Kidney (tissue), 13 donors: ENCODE measurements at regions not wholly inside any gene's neighbourhood (a gene's known extent, or its start where the extent isn't known, plus 50 kb on each side); places are given as distances from the start of the nearest gene placed in this dataset.

Experiments used
- DNase-seq, 5 donors: peaks; one replicate each; pipeline ENCODE4 v3.0.0-alpha.2; 2013 to 2020
- FAIRE-seq: peaks from 2 replicates; lab custom pipeline; 2012; peaks lifted over from hg19 to GRCh38; lab: Jason Lieb, UNC
- H3K27ac ChIP-seq, 2 donors: one replicate each; pipeline ENCODE4 v1.7.0; 2013; ENCODE audit warnings: low read depth in 2 of 2, low read length in 2 of 2, inconsistent platforms in 1 of 2
- H3K27me3 ChIP-seq: one replicate; pipeline ENCODE4 v1.7.1; 2013; ENCODE audit warnings: low read length, inconsistent platforms; ENCODE audit not compliant: control insufficient read depth, insufficient read depth
- H3K36me3 ChIP-seq, 3 donors: one replicate each; pipeline versions ENCODE4 v1.7.0 to v1.7.1; 2013; ENCODE audit warnings: low read length in 3 of 3, control low read depth in 1 of 3, inconsistent platforms in 1 of 3; ENCODE audit not compliant: insufficient read depth in 3 of 3, control insufficient read depth in 2 of 3
- H3K4me1 ChIP-seq, 3 donors: one replicate each; pipeline versions ENCODE4 v1.7.0 to v1.7.1; 2013; ENCODE audit warnings: low read length in 3 of 3, inconsistent platforms in 1 of 3, low read depth in 1 of 3; ENCODE audit not compliant: control insufficient read depth in 2 of 3, insufficient read depth in 2 of 3
- H3K4me3 ChIP-seq, 3 donors: one replicate each; pipeline versions ENCODE4 v1.7.0 to v1.8.1; 2013; ENCODE audit warnings: low read length in 3 of 3, control low read depth in 1 of 3, inconsistent platforms in 1 of 3
- H3K9ac ChIP-seq, 3 donors: one replicate each; pipeline versions ENCODE4 v1.7.0 to v1.7.1; 2013; ENCODE audit warnings: low read length in 3 of 3, control low read depth in 1 of 3, inconsistent platforms in 1 of 3
- H3K9me3 ChIP-seq, 3 donors: one replicate each; pipeline versions ENCODE4 v1.7.0 to v1.7.1; 2013; ENCODE audit warnings: low read length in 3 of 3, control low read depth in 1 of 3, inconsistent platforms in 1 of 3; ENCODE audit not compliant: control insufficient read depth in 2 of 3, insufficient read depth in 1 of 3
- CTCF ChIP-seq: IDR thresholded peaks from 3 replicates; pipeline ENCODE4 v1.5.1; 2012; ENCODE audit warnings: mild to moderate bottlenecking, moderate library complexity, borderline replicate concordance; ENCODE audit not compliant: insufficient read depth; ENCODE audit errors: extremely low read depth
- intact Hi-C: fragments of 100-400 bp; cut with DNase I; formaldehyde crosslinking; loops from one replicate; pipeline ENCODE4 v1.11.1; 2022
- donor health status: control.
- donor health status: control.
- donor health status: control.
- donor health status: control.
- donor health status: control.
- donor health status: DM: yes; HTN: yes; CAD: no.
- donor health status: Normal renal cell carcinoma (clear cell type).

DNA sequence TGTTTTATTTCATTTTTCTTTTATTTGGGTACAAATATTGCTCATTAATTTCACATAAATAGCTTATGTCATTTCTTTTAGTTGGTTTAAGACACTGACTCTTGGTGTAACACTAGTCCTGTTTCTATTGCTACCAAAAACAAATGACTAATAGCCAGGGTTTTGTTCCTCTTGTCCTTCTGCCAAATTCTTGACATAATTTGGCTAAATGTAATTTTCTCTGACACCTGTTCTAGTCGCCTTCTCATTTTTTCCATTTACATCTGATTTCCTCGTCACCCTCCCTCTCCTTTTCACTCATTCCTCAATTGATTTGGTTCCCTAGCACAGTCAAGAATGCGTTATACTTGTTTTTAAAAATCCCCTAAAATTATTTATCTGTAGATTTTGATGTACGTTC, 1718.7 kb downstream of the EFNB2 start:
- no peak for TF ChIP-seq CTCF
- intact Hi-C loops = no loop called here
- no peak for DNase-seq
- FAIRE-seq = no peak
- Histone ChIP-seq H3K9me3 (no peaks in the 10 kb centered on the region), H3K27ac (no peak overlapping the region), H3K9ac (no peak overlapping the region), H3K27me3 (no peaks in the 10 kb centered on the region), H3K4me1 (no peaks in the 10 kb centered on the region), H3K36me3 (no peaks in the 10 kb centered on the region), H3K4me3 (no peak overlapping the region)

GRCh38 chr13:104810242-104810641, 1725.2 kb downstream of the EFNB2 start:
- H3K36me3 ChIP-seq = no peaks in the 10 kb centered on the region
- intact Hi-C loops = no loop called here
- DNase-seq (no peak), FAIRE-seq (no peak)
- H3K9ac ChIP-seq = no peak overlapping the region
- H3K27me3 ChIP-seq = no peaks in the 10 kb centered on the region
- no peak for TF ChIP-seq CTCF
- no peak overlapping the region for H3K27ac ChIP-seq
- H3K4me1 ChIP-seq = no peaks in the 10 kb centered on the region
- no peak overlapping the region for H3K4me3 ChIP-seq
- H3K9me3 ChIP-seq = no peaks in the 10 kb centered on the region

DNA sequence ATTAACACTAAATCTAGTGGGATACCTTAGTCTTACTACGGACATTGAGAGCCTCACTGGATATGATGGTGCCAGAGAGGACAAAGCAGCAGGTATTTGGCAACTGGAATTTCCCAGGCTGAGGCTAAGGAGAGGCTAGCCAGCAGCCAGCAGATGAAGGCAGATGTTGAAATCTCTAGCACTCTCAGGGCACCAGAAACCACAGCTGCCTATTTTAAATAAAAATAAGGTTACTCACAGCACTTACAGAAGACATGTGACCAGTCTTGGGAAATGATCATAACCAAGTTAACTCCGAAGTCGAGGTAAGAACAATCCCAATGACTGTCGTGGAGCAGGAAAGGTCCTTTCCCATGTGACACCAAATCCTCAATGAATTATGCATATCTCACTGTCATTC, 1726.0 kb downstream of the EFNB2 start:
- no peak for TF ChIP-seq CTCF
- no peak for FAIRE-seq
- Histone ChIP-seq H3K27ac (no peak overlapping the region), H3K4me3 (no peak overlapping the region), H3K27me3 (no peaks in the 10 kb centered on the region), H3K4me1 (no peaks in the 10 kb centered on the region), H3K9ac (no peak overlapping the region), H3K9me3 (no peaks in the 10 kb centered on the region), H3K36me3 (no peaks in the 10 kb centered on the region)
- intact Hi-C loops = no loop called here
- DNase-seq = no peak

- intact Hi-C loops = no loop called here
- H3K36me3 ChIP-seq = no peaks in the 10 kb centered on the region
- DNase-seq = no peak
- no peaks in the 10 kb centered on the region for H3K9me3 ChIP-seq
- no peak overlapping the region for H3K9ac ChIP-seq
- TF ChIP-seq CTCF = no peak
- no peak overlapping the region for H3K27ac ChIP-seq
- H3K4me1 ChIP-seq = no peaks in the 10 kb centered on the region
- no peaks in the 10 kb centered on the region for H3K27me3 ChIP-seq
- no peak overlapping the region for H3K4me3 ChIP-seq
- FAIRE-seq = no peak
These were observed 1730.1 kb downstream of the EFNB2 start for GRCh38 chr13:104805346-104805745.
